Aorta (tissue), 5 donors: ENCODE measurements at regions not wholly inside any gene's neighbourhood (a gene's known extent, or its start where the extent isn't known, plus 50 kb on each side); places are given as distances from the start of the nearest gene placed in this dataset.
A peak's percentile ranks its signal among the peaks of the same experiment; 100 is the strongest.
"Not testable (repeated sequence)": the region's sequence is repeated elsewhere in the genome, so short reads cannot be mapped to it uniquely, and the experiment has no call there.

ENCODE experiments used
- ATAC-seq: fragments of 200-7000 bp; cut with Tn5 transposase; one replicate; pipeline ENCODE4 v1.9.1; 2022; ENCODE audit warnings: moderate library complexity; ENCODE audit not compliant: low FRiP score
- DNase-seq, 2 donors: peaks; one replicate each; pipeline ENCODE4 v3.0.0-alpha.2; 2020
- H3K27ac ChIP-seq, 2 donors: one replicate each; pipeline ENCODE4 v1.5.1; 2013; ENCODE audit warnings: low read length in 2 of 2, mild to moderate bottlenecking in 2 of 2, moderate library complexity in 2 of 2, control low read depth in 1 of 2, inconsistent platforms in 1 of 2, low read depth in 1 of 2
- H3K27me3 ChIP-seq, 2 donors: one replicate each; pipeline ENCODE4 v1.6.1; 2013; ENCODE audit warnings: control low read depth in 1 of 2, low read length in 1 of 2, mild to moderate bottlenecking in 1 of 2, moderate library complexity in 1 of 2; ENCODE audit not compliant: insufficient read depth in 2 of 2, control insufficient read depth in 1 of 2
- H3K36me3 ChIP-seq, 2 donors: one replicate each; pipeline ENCODE4 v1.6.1; 2013; ENCODE audit warnings: control low read depth in 1 of 2, low read length in 1 of 2, mild to moderate bottlenecking in 1 of 2; ENCODE audit not compliant: insufficient read depth in 2 of 2, control insufficient read depth in 1 of 2
- H3K4me1 ChIP-seq, 2 donors: one replicate each; pipeline ENCODE4 v1.6.1; 2013; ENCODE audit warnings: low read length in 2 of 2, control low read depth in 1 of 2, mild to moderate bottlenecking in 1 of 2, moderate library complexity in 1 of 2; ENCODE audit not compliant: insufficient read depth in 2 of 2, control insufficient read depth in 1 of 2
- H3K4me3 ChIP-seq, 2 donors: one replicate each; pipeline ENCODE4 v1.5.1; 2013; ENCODE audit warnings: low read length in 2 of 2, control low read depth in 1 of 2, mild to moderate bottlenecking in 1 of 2
- H3K9me3 ChIP-seq: one replicate; pipeline ENCODE4 v1.6.1; 2013; ENCODE audit warnings: mild to moderate bottlenecking, low read length; ENCODE audit not compliant: control insufficient read depth
- WGBS, 2 donors: extraction: QIAGEN DNeasy Blood & Tissue Kit; methylation state at CpG; one replicate each; pipeline ENCODE4 v1.1.7; 2013; 5-methylcytosine and 5-hydroxymethylcytosine counted together
- intact Hi-C, 2 donors: fragments of 100-400 bp; cut with DNase I; formaldehyde crosslinking; loops; one replicate each; pipeline versions ENCODE4 v1.14.2 to v1.15.0; 2022
- donor health status: healthy with polysubstance abuse.
- donor health status: Bipolar disorder and iron deficiency.
- donor health status: DM: no; HTN: no; CAD: no.
- donor health status: DM: no; HTN: no; CAD: no.
- donor health status: DM: yes; HTN: yes; CAD: no.

- not testable (repeated sequence) for H3K27me3 ChIP-seq, H3K27ac ChIP-seq, H3K4me3 ChIP-seq, H3K9me3 ChIP-seq, DNase-seq, ATAC-seq, H3K36me3 ChIP-seq, H3K4me1 ChIP-seq
- intact Hi-C loops, result loop anchor here in 1 of 2 donors (5.0 kb wide), 1 partner anchor 1542 kb away; no protein-coding TSS in a partner anchor
- WGBS, 2 donors, result 83 to 88% methylated on average over 1 of the region's 3 CpGs
Observed at GRCh38 chr19:30680399-30680798, 308.2 kb downstream of the ZNF536 start.

- no peak overlapping the region for H3K4me3 ChIP-seq
- H3K27ac ChIP-seq, result no peak overlapping the region
- no peaks in the 10 kb centered on the region for H3K9me3 ChIP-seq
- peak in 1 of 2 donors; percentile 34 for DNase-seq
- no peaks in the 10 kb centered on the region for H3K4me1 ChIP-seq
- no peaks in the 10 kb centered on the region for H3K36me3 ChIP-seq
- WGBS, 2 donors, result 74 to 83% methylated on average over 6 of the region's 6 CpGs
- H3K27me3 ChIP-seq, result no peaks in the 10 kb centered on the region
- no peak for ATAC-seq
- intact Hi-C loops, result loop anchor here (5.0 kb wide), 1 partner anchor 1543 kb away; no protein-coding TSS in a partner anchor
Observed at GRCh38 chr19:30679789-30680188, 307.6 kb downstream of the ZNF536 start.

- no peak overlapping the region for H3K4me3 ChIP-seq
- no peaks in the 10 kb centered on the region for H3K27me3 ChIP-seq
- intact Hi-C loops, result loop anchor here in 1 of 2 donors (5.0 kb wide), 1 partner anchor 1543 kb away; no protein-coding TSS in a partner anchor
- ATAC-seq (no peak), DNase-seq (peak in 1 of 2 donors; percentile 52)
- H3K4me1 ChIP-seq, result no peaks in the 10 kb centered on the region
- no peaks in the 10 kb centered on the region for H3K36me3 ChIP-seq
- no peak overlapping the region for H3K27ac ChIP-seq
- H3K9me3 ChIP-seq, result no peaks in the 10 kb centered on the region
- 61 to 62% methylated on average over 16 of the region's 16 CpGs for WGBS, 2 donors
Observed at GRCh38 chr19:30679153-30679702, 307.0 kb downstream of the ZNF536 start.

GRCh38 chr19:30678168-30678567 is 306.0 kb downstream of the ZNF536 start:
- WGBS, 2 donors, result 87 to 88% methylated on average over 10 of the region's 10 CpGs
- DNase-seq, result peak in 1 of 2 donors; percentile 46

GRCh38 chr19:30677702-30678101 is 305.5 kb downstream of the ZNF536 start:
- 83 to 85% methylated on average over 6 of the region's 6 CpGs for WGBS, 2 donors
- H3K4me3 ChIP-seq, result no peak overlapping the region
- no peaks in the 10 kb centered on the region for H3K27me3 ChIP-seq
- H3K36me3 ChIP-seq, result no peaks in the 10 kb centered on the region
- ATAC-seq (no peak), DNase-seq (peak in 1 of 2 donors; percentile 25)
- no peaks in the 10 kb centered on the region for H3K4me1 ChIP-seq
- no peak overlapping the region for H3K27ac ChIP-seq
- no peaks in the 10 kb centered on the region for H3K9me3 ChIP-seq
- intact Hi-C loops, result loop anchor here in 1 of 2 donors (5.0 kb wide), 1 partner anchor 1545 kb away; no protein-coding TSS in a partner anchor

More at GRCh38 chr19:30678168-30678567, 306.0 kb downstream of the ZNF536 start:
- no peak for ATAC-seq
- Histone ChIP-seq H3K36me3 (no peaks in the 10 kb centered on the region), H3K9me3 (no peaks in the 10 kb centered on the region), H3K27me3 (no peaks in the 10 kb centered on the region), H3K4me3 (no peak overlapping the region), H3K27ac (no peak overlapping the region), H3K4me1 (no peaks in the 10 kb centered on the region)
- intact Hi-C loops, result loop anchor here in 1 of 2 donors (5.0 kb wide), 1 partner anchor 1544 kb away; no protein-coding TSS in a partner anchor

- no peak overlapping the region for H3K4me3 ChIP-seq
- H3K27me3 ChIP-seq, result no peaks in the 10 kb centered on the region
- H3K27ac ChIP-seq, result no peak overlapping the region
- H3K4me1 ChIP-seq, result no peaks in the 10 kb centered on the region
- no peaks in the 10 kb centered on the region for H3K9me3 ChIP-seq
- WGBS, 2 donors, result 68 to 76% methylated on average over 8 of the region's 8 CpGs
- no peaks in the 10 kb centered on the region for H3K36me3 ChIP-seq
- peak in 1 of 2 donors; percentile 48 for DNase-seq
- ATAC-seq, result no peak
- intact Hi-C loops, result loop anchor here in 1 of 2 donors (5.0 kb wide), 1 partner anchor 1545 kb away; no protein-coding TSS in a partner anchor
Observed at GRCh38 chr19:30676990-30677679, 305.0 kb downstream of the ZNF536 start.

- WGBS, 2 donors, result 77 to 82% methylated on average over 7 of the region's 7 CpGs
- Histone ChIP-seq H3K36me3 (no peaks in the 10 kb centered on the region), H3K4me1 (no peaks in the 10 kb centered on the region), H3K27me3 (no peaks in the 10 kb centered on the region), H3K27ac (no peak overlapping the region), H3K9me3 (no peaks in the 10 kb centered on the region), H3K4me3 (no peak overlapping the region)
- intact Hi-C loops, result loop anchor here in 1 of 2 donors (5.0 kb wide), 1 partner anchor 1547 kb away; no protein-coding TSS in a partner anchor
- ATAC-seq (no peak), DNase-seq (no peak)
Observed at GRCh38 chr19:30675086-30675485, 302.9 kb downstream of the ZNF536 start.

- DNase-seq, result peak in 1 of 2 donors; percentile 22
Observed at GRCh38 chr19:30674656-30675055, 302.5 kb downstream of the ZNF536 start.

More at GRCh38 chr19:30674656-30675055, 302.5 kb downstream of the ZNF536 start:
- Histone ChIP-seq H3K36me3 (no peaks in the 10 kb centered on the region), H3K4me3 (no peak overlapping the region), H3K9me3 (no peaks in the 10 kb centered on the region), H3K4me1 (no peaks in the 10 kb centered on the region), H3K27ac (no peak overlapping the region), H3K27me3 (no peaks in the 10 kb centered on the region)
- intact Hi-C loops, result loop anchor here in 1 of 2 donors (5.0 kb wide), 1 partner anchor 1548 kb away; no protein-coding TSS in a partner anchor
- no peak for ATAC-seq
- WGBS, 2 donors, result 80 to 88% methylated on average over 6 of the region's 6 CpGs
